ENCODE measurements at regions not wholly inside any gene's neighbourhood (a gene's known extent, or its start where the extent isn't known, plus 50 kb on each side); places are given as distances from the start of the nearest gene placed in this dataset.

DNA sequence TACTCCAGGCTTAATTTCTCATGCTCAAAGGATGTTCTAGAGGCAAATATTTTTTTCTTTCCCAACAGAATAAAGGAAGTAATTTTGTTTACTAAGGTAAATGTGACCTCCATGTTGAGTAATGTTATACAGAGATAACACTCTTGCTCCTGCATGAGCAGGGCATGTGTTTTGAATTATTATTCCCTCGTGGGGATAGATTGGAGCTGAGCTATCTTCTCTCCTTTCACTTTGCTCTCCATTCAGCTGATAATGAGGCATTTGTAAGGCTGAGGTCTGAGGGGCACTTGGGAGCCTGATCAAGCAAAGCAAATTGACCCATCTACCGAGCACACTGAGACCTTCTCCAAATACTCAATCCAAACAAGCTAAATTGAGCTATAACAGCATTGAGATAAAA is 50.7 kb upstream of the GHITM start:
- no peaks in the 10 kb centered on the region for H3K27me3 ChIP-seq (ENCODE audit: control insufficient read depth in 2 of 2, insufficient read depth in 2 of 2, low read length in 2 of 2)
- FAIRE-seq (no peak), DNase-seq (ENCODE audit: low read depth, low spot score) (no peak)
- ChIA-PET POLR2A (no interaction called here), CTCF (no interaction called here)
- no peak overlapping the region for H2AFZ ChIP-seq (ENCODE audit: low read depth, low read length)
- H3K36me3 ChIP-seq (ENCODE audit: control insufficient read depth in 2 of 2, extremely low read depth in 1 of 2, insufficient read depth in 2 of 2, low read length in 2 of 2) = no peaks in the 10 kb centered on the region
- H3K79me2 ChIP-seq (ENCODE audit: control insufficient read depth, insufficient read depth, low read length) = no peaks in the 10 kb centered on the region
- no peaks in the 10 kb centered on the region for H3K9me3 ChIP-seq (replicated peaks; ENCODE audit: control insufficient read depth, insufficient read depth, low read length)
- H3K9ac ChIP-seq (replicated peaks; ENCODE audit: extremely low read depth, insufficient read depth, low read length) = no peak overlapping the region
- dilution Hi-C loops (cut with MboI; ENCODE audit: extremely low pct_ligation_motif_present, low sequenced_read_pairs) = no loop called here
- TF ChIP-seq MAX (IDR thresholded peaks at IDR 0.05; ENCODE audit: insufficient read depth, insufficient read length) (no peak), FOS (IDR thresholded peaks at IDR 0.05; ENCODE audit: borderline replicate concordance, insufficient read depth, low read length) (no peak), JUN (IDR thresholded peaks at IDR 0.05; ENCODE audit: borderline replicate concordance, insufficient read depth, insufficient read length, low read depth) (no peak), EZH2 (IDR thresholded peaks at IDR 0.05; ENCODE audit: borderline replicate concordance, low read depth, low read length, severe bottlenecking) (no peak), MYC (IDR thresholded peaks at IDR 0.05; ENCODE audit: low read depth, low read length) (no peak), POLR2A (IDR thresholded peaks at IDR 0.05; ENCODE audit: low read depth, low read length) (no peak), GATA2 (IDR thresholded peaks at IDR 0.05; ENCODE audit: insufficient read depth, insufficient read length, low read depth, low read length) (no peak), POLR2AphosphoS5 (IDR thresholded peaks at IDR 0.05; ENCODE audit: insufficient read depth, low read depth, low read length) (no peak)
- TF ChIP-seq, protein P1, sequence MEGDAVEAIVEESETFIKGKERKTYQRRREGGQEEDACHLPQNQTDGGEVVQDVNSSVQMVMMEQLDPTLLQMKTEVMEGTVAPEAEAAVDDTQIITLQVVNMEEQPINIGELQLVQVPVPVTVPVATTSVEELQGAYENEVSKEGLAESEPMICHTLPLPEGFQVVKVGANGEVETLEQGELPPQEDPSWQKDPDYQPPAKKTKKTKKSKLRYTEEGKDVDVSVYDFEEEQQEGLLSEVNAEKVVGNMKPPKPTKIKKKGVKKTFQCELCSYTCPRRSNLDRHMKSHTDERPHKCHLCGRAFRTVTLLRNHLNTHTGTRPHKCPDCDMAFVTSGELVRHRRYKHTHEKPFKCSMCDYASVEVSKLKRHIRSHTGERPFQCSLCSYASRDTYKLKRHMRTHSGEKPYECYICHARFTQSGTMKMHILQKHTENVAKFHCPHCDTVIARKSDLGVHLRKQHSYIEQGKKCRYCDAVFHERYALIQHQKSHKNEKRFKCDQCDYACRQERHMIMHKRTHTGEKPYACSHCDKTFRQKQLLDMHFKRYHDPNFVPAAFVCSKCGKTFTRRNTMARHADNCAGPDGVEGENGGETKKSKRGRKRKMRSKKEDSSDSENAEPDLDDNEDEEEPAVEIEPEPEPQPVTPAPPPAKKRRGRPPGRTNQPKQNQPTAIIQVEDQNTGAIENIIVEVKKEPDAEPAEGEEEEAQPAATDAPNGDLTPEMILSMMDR (IDR thresholded peaks at IDR 0.05; ENCODE audit: extremely low read depth in 1 of 2, insufficient read depth in 1 of 2, low read depth in 1 of 2, low read length in 2 of 2) = no peak
- intact Hi-C loops (cut with micrococcal nuclease) = loop anchor here (1.0 kb wide), 1 partner anchor 46 kb away; no protein-coding TSS in a partner anchor
- no peaks in the 10 kb centered on the region for H3K4me1 ChIP-seq (ENCODE audit: control insufficient read depth, extremely low read depth, insufficient read depth, low read length)
- no peak overlapping the region for H3K27ac ChIP-seq (ENCODE audit: insufficient read depth, low read depth, low read length)
- H4K20me1 ChIP-seq (replicated peaks; ENCODE audit: control insufficient read depth, extremely low read depth, insufficient read depth, low read length) = no peaks in the 10 kb centered on the region
- no peaks in the 10 kb centered on the region for H3K9me1 ChIP-seq (replicated peaks; ENCODE audit: control insufficient read depth, extremely low read depth, insufficient read depth, low read length)
- no peak overlapping the region for H3K4me3 ChIP-seq (replicated peaks in 1 of 3; ENCODE audit: insufficient read depth in 1 of 3, low read depth in 1 of 3, low read length in 3 of 3)
- H3K4me2 ChIP-seq (ENCODE audit: insufficient read depth, low read length) = no peak overlapping the region
- BruUV-seq (replicated peaks) = no TSS peak

Data from endothelial cell of umbilical vein (primary cell).